ENCODE measurements at regions not wholly inside any gene's neighbourhood (a gene's known extent, or its start where the extent isn't known, plus 50 kb on each side); places are given as distances from the start of the nearest gene placed in this dataset.

DNA sequence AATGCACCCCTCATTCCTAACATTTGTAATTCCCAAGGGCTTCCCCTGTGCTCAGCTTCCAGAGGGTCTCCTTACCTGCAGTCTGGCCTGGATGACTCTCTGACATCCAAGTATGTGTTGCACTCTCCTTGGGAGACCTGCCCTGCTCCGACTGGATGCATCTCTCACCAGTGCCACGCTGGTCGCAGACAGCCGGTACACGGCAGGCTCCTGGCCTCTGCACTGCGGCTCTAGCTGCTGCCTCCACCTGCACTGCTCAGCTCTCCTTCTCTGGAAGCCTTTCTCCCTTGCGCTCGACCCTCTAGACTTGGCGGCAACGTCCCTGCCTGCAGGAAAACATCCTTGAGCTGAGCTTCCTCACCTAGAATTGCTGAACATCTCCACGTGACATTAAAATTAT, 685.9 kb downstream of the BRD1 start:
- no peak for DNase-seq (ENCODE audit: low spot score)
- no peaks in the 10 kb centered on the region for H3K36me3 ChIP-seq

DNA sequence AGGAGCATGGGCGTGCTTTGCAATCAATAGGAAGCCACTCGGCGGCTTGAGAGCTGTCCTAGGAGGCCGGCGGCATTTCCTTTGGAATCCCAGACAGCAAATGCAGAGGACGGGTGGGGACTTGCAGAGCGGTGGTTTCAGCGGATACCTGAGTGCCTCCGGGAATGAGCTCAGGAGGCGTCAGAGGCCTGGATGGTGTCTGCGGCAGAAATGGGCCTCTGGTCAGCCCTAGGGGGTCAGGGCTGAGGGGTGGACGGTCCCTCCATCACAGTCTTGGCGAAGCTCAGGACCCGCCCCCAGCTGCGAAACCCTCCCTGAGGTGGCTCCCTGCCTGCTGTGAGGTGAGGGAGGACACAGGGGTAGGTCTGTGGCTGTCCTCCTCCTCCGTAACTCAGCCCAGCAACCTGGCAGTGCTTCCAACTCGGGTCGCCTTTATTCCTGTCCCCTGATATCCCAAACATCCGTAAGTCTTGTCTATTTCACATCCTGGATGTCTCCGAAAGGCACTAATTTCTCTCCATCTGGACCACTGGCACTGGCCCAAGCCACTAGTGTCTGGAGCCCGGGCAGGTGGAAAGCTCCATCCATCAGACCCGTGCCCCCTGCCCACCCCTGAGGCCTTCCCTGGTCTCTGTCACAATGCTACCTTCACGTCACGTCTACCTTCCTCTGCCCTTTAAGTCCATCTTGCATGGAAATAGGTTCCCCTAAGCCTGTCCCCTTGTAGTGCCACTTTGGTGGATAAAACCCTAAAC, 686.6 kb downstream of the BRD1 start:
- H3K36me3 ChIP-seq: no peaks in the 10 kb centered on the region
- H3K9me3 ChIP-seq: no peaks in the 10 kb centered on the region
- TF ChIP-seq, protein P1, sequence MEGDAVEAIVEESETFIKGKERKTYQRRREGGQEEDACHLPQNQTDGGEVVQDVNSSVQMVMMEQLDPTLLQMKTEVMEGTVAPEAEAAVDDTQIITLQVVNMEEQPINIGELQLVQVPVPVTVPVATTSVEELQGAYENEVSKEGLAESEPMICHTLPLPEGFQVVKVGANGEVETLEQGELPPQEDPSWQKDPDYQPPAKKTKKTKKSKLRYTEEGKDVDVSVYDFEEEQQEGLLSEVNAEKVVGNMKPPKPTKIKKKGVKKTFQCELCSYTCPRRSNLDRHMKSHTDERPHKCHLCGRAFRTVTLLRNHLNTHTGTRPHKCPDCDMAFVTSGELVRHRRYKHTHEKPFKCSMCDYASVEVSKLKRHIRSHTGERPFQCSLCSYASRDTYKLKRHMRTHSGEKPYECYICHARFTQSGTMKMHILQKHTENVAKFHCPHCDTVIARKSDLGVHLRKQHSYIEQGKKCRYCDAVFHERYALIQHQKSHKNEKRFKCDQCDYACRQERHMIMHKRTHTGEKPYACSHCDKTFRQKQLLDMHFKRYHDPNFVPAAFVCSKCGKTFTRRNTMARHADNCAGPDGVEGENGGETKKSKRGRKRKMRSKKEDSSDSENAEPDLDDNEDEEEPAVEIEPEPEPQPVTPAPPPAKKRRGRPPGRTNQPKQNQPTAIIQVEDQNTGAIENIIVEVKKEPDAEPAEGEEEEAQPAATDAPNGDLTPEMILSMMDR (IDR thresholded peaks at IDR 0.05): no peak
- no peaks in the 10 kb centered on the region for H3K4me1 ChIP-seq
- H3K27ac ChIP-seq: no peak overlapping the region
- H3K27me3 ChIP-seq: no peaks in the 10 kb centered on the region
- H3K4me3 ChIP-seq: no peak overlapping the region
- DNase-seq (ENCODE audit: low spot score): no peak

More for the DNA sequence above, 685.9 kb downstream of the BRD1 start:
- no peak overlapping the region for H3K4me3 ChIP-seq
- TF ChIP-seq, protein P1 (IDR thresholded peaks at IDR 0.05): no peak
- H3K9me3 ChIP-seq: no peaks in the 10 kb centered on the region
- no peaks in the 10 kb centered on the region for H3K4me1 ChIP-seq
- H3K27me3 ChIP-seq: no peaks in the 10 kb centered on the region
- H3K27ac ChIP-seq: no peak overlapping the region

DNA sequence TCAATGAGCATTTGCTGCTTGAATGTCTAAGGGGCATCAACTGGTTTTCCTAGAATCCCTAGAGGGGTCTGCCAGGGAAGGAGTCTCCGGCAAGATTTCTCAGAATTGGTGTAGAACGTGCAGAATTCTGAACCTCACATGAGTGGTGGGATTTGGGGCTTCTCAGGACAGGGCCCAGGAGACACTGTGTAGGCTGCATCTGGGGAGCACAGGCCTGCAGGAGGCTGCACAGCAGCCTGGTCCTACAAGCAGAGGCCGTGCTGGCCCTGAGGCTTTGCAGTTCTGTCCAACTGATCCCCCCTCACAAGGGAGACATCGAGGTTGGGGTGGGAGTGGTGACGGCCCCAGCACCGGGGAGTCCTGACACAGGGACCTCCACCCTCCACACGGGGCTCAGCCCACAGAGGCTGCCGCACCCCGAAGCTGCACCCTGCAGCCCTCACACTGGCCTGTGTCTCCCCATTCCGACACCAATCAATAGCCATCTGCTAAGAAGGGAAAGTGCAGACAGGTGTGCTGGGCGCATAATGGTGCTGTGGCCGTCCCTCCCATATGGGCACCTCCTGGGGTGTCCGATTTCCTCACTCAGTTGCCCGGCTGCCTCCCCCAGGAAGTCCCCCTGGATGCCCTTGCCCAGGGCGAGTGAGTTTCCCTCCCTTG, 688.1 kb downstream of the BRD1 start:
- Histone ChIP-seq H3K4me1 (no peaks in the 10 kb centered on the region), H3K9me3 (no peaks in the 10 kb centered on the region), H3K27me3 (no peaks in the 10 kb centered on the region), H3K4me3 (no peak overlapping the region), H3K36me3 (no peaks in the 10 kb centered on the region), H3K27ac (no peak overlapping the region)
- DNase-seq (ENCODE audit: low spot score): no peak
- TF ChIP-seq, protein P1 (IDR thresholded peaks at IDR 0.05): no peak

DNA sequence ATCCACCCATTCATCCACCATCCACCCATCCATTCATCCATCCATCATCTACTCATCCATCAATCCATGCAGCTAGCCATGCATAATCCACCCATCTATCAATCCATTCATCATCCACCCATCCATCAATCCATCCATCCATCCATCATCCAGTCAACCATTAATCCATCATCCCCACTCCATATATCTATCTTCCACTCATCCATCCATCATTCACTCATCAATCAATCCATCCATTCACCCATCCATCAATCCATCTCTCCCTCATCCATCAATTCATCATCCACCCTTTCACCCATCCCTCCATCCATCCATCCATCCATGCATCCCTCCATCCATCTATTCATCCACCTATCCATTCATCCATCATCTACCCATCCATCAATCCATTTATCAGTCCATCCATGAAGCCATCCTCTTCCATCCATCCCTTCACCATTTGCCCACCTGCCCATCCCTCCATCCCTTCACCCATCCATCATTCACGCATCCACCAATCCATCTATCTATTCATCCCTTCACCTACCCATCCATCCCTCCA, 689.4 kb downstream of the BRD1 start:
- TF ChIP-seq, protein P1 (IDR thresholded peaks at IDR 0.05): no peak
- Histone ChIP-seq H3K9me3 (no peaks in the 10 kb centered on the region), H3K4me3 (no peak overlapping the region)

DNA sequence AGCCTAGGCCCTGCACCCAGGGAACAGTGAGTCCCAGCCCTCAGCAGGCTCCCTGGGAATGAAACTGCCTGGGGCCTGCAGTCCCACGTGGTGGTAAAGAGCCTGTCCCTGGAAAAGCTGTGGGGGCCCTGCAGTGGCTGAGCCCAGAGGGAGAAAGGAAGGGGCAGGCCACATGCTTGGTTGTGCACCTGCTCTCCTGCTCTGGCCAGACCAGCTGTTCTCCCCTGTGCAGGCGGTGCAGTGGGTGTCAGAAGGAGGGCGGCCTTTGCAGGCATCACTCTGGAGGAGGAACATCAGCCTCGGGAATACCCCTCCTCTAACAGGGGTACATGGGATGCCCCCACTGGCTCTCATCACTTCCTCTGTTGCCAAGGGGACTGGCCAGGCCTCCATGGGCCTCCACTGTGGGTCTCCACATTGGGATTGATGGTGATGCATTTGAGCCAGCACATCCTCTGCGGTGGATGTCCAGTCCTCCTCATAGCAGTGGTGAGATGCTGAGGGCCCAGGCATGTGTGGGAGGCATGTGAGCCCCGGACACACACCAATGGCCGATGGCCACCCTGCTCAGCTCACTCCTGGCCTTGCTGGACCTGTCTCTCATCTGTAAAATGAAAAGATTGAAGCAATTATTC, 690.4 kb downstream of the BRD1 start:
- Histone ChIP-seq H3K4me3 (no peak overlapping the region), H3K27me3 (no peaks in the 10 kb centered on the region), H3K4me1 (no peaks in the 10 kb centered on the region), H3K36me3 (no peaks in the 10 kb centered on the region), H3K9me3 (no peaks in the 10 kb centered on the region), H3K27ac (no peak overlapping the region)
- TF ChIP-seq, protein P1 (IDR thresholded peaks at IDR 0.05): no peak
- DNase-seq (ENCODE audit: low spot score): no peak

More for the DNA sequence above, 689.4 kb downstream of the BRD1 start:
- Histone ChIP-seq H3K27me3 (no peaks in the 10 kb centered on the region), H3K36me3 (no peaks in the 10 kb centered on the region), H3K4me1 (no peaks in the 10 kb centered on the region), H3K27ac (no peak overlapping the region)
- no peak for DNase-seq (ENCODE audit: low spot score)

Measured in right atrium auricular region (tissue), 2 donors.